IMR-90 (cell line): ENCODE measurements at regions not wholly inside any gene's neighbourhood (a gene's known extent, or its start where the extent isn't known, plus 50 kb on each side); places are given as distances from the start of the nearest gene placed in this dataset.

Source experiments
- ATAC-seq: fragments of 200-7000 bp; cut with Tn5 transposase; 2 replicates; pipeline ENCODE4 v1.9.1; 2020; ENCODE audit warnings: low read depth, mild to moderate bottlenecking, moderate library complexity
- BruUV-seq: library from RNA; stranded (reverse); fragments of 400-500 nt; replicated peaks from 2 replicates; lab custom pipeline; 2021; lab: Mats Ljungman, UMichigan
- CTCF ChIA-PET: fragments of 300-600 bp; formaldehyde crosslinking; extraction: SDS; loops from one replicate; lab custom pipeline; 2021; ENCODE audit warnings: antibody characterized with exemption; lab: Yijun Ruan, JAX
- POLR2A ChIA-PET: fragments of 300-600 bp; sonication (Branson Sonifier 250); formaldehyde crosslinking; loops from one replicate; lab custom pipeline; 2022; ENCODE audit warnings: antibody characterized with exemption; ENCODE audit not compliant: unreplicated experiment; lab: Charles Lee
- DNase-seq: peaks from one replicate; pipeline ENCODE4 v3.0.0; 2013
- H2AFZ ChIP-seq: replicated peaks from 2 replicates; pipeline ENCODE3; 2013; ENCODE audit warnings: low read length, mild to moderate bottlenecking; ENCODE audit not compliant: poor library complexity
- H2AK5ac ChIP-seq: 2 replicates; pipeline ENCODE4 v1.6.1; 2013; ENCODE audit warnings: low read depth, low read length, inconsistent platforms
- H2AK9ac ChIP-seq: replicated peaks from 2 replicates; pipeline ENCODE3; 2013; ENCODE audit warnings: mild to moderate bottlenecking, low read depth, low read length, moderate library complexity; ENCODE audit not compliant: poor library complexity
- H2BK120ac ChIP-seq: 2 replicates; pipeline ENCODE4 v1.6.1; 2013; ENCODE audit warnings: low read depth, low read length, inconsistent platforms
- H2BK15ac ChIP-seq: 3 replicates; pipeline ENCODE4 v1.6.1; 2013; ENCODE audit warnings: low read depth, low read length, inconsistent platforms
- H2BK20ac ChIP-seq: 2 replicates; pipeline ENCODE4 v1.6.1; 2013; ENCODE audit warnings: low read depth, mild to moderate bottlenecking, inconsistent platforms, low read length, moderate library complexity
- H2BK5ac ChIP-seq: 2 replicates; pipeline ENCODE4 v1.6.1; 2013; ENCODE audit warnings: mild to moderate bottlenecking, low read depth, low read length, inconsistent platforms; ENCODE audit not compliant: poor library complexity, severe bottlenecking
- H3K14ac ChIP-seq: replicated peaks from 2 replicates; pipeline ENCODE4 v1.6.1; 2013; ENCODE audit warnings: low read depth, low read length, inconsistent platforms
- H3K18ac ChIP-seq: 2 replicates; pipeline ENCODE4 v1.6.1; 2013; ENCODE audit warnings: low read depth, low read length, control low read depth
- H3K23ac ChIP-seq: 2 replicates; pipeline ENCODE4 v1.6.1; 2013; ENCODE audit warnings: low read depth, low read length, inconsistent platforms
- H3K27ac ChIP-seq: 2 replicates; pipeline ENCODE4 v1.5.1; 2013; ENCODE audit warnings: mild to moderate bottlenecking, control low read depth, low read length; ENCODE audit not compliant: insufficient read depth
- H3K27me3 ChIP-seq: 2 replicates; pipeline ENCODE4 v1.6.1; 2013; ENCODE audit warnings: low read length; ENCODE audit not compliant: control insufficient read depth, insufficient read depth
- H3K36me3 ChIP-seq: 2 replicates; pipeline ENCODE4 v1.6.1; 2013; ENCODE audit warnings: low read length, mixed read lengths; ENCODE audit not compliant: control insufficient read depth, insufficient read depth
- H3K4ac ChIP-seq: 2 replicates; pipeline ENCODE4 v1.6.1; 2013; ENCODE audit warnings: low read depth, low read length, inconsistent platforms
- H3K4me1 ChIP-seq: 2 replicates; pipeline ENCODE4 v1.6.1; 2013; ENCODE audit warnings: low read length, mixed read lengths; ENCODE audit not compliant: control insufficient read depth, insufficient read depth
- H3K4me2 ChIP-seq: 2 replicates; pipeline ENCODE4 v1.6.1; 2013; ENCODE audit warnings: low read depth, mild to moderate bottlenecking, control low read depth, low read length, moderate library complexity
- H3K4me3 ChIP-seq: 2 replicates; pipeline ENCODE4 v1.5.1; 2013; ENCODE audit warnings: low read depth, mild to moderate bottlenecking, control low read depth, low read length, moderate library complexity; ENCODE audit not compliant: insufficient read depth
- H3K56ac ChIP-seq: 2 replicates; pipeline ENCODE4 v1.6.1; 2013; ENCODE audit warnings: low read length, inconsistent platforms; ENCODE audit not compliant: insufficient read depth; ENCODE audit errors: extremely low read depth
- H3K79me1 ChIP-seq, 2 experiments: 2 replicates each; pipeline ENCODE4 v1.6.1; 2013; ENCODE audit warnings: low read length in 2 of 2, inconsistent platforms in 1 of 2, low read depth in 1 of 2
- H3K9ac ChIP-seq: 2 replicates; pipeline ENCODE4 v1.6.1; 2013; ENCODE audit warnings: low read depth, low read length, control low read depth
- H3K9me1 ChIP-seq: 2 replicates; pipeline ENCODE4 v1.6.1; 2013; ENCODE audit warnings: low read length, inconsistent platforms; ENCODE audit not compliant: insufficient read depth
- H3K9me3 ChIP-seq: 2 replicates; pipeline ENCODE4 v1.6.1; 2013; ENCODE audit warnings: low read length; ENCODE audit not compliant: control insufficient read depth, insufficient read depth
- H4K20me1 ChIP-seq: 2 replicates; pipeline ENCODE4 v1.6.1; 2013; ENCODE audit warnings: low read length, inconsistent platforms; ENCODE audit not compliant: insufficient read depth
- H4K5ac ChIP-seq: 2 replicates; pipeline ENCODE4 v1.6.1; 2013; ENCODE audit warnings: mild to moderate bottlenecking, low read depth, low read length, control low read depth
- H4K8ac ChIP-seq, 2 experiments: 2 replicates each; pipeline ENCODE4 v1.6.1; 2013; ENCODE audit warnings: low read depth in 2 of 2, low read length in 2 of 2, control low read depth in 1 of 2, inconsistent platforms in 1 of 2
- H4K91ac ChIP-seq: 2 replicates; pipeline ENCODE4 v1.6.1; 2013; ENCODE audit warnings: low read depth, low read length, inconsistent platforms; ENCODE audit not compliant: insufficient read depth
- BHLHE40 ChIP-seq: fragments of 150-350 bp; IDR thresholded peaks from 2 replicates; pipeline ENCODE4 v1.6.1; 2016; ENCODE audit warnings: mild to moderate bottlenecking, low read depth, low read length
- CEBPB ChIP-seq: IDR thresholded peaks from 2 replicates; pipeline ENCODE4 v1.6.1; 2012; ENCODE audit warnings: low read depth, low read length, improper control_type of control experiment
- CHD1 ChIP-seq: IDR thresholded peaks from 2 replicates; pipeline ENCODE4 v1.6.1; 2012; ENCODE audit warnings: low read depth, low read length, improper control_type of control experiment
- FOS ChIP-seq: fragments of 150-350 bp; IDR thresholded peaks from 2 replicates; pipeline ENCODE4 v1.6.1; 2016; ENCODE audit warnings: low read depth, low read length
- MAZ ChIP-seq: IDR thresholded peaks from 2 replicates; pipeline ENCODE4 v1.6.1; 2012; ENCODE audit warnings: low read depth, mild to moderate bottlenecking, low read length, improper control_type of control experiment, moderate library complexity, borderline replicate concordance
- POLR2A ChIP-seq: IDR thresholded peaks from 2 replicates; pipeline ENCODE4 v1.6.1; 2012; ENCODE audit warnings: mild to moderate bottlenecking, low read depth, low read length
- RAD21 ChIP-seq: IDR thresholded peaks from 2 replicates; pipeline ENCODE4 v1.6.1; 2012; ENCODE audit warnings: low read length, improper control_type of control experiment
- RCOR1 ChIP-seq: IDR thresholded peaks from 2 replicates; pipeline ENCODE4 v1.6.1; 2012; ENCODE audit warnings: mild to moderate bottlenecking, low read length, improper control_type of control experiment; ENCODE audit not compliant: insufficient replicate concordance
- RFX5 ChIP-seq: IDR thresholded peaks from 2 replicates; pipeline ENCODE4 v1.8.0; 2012; ENCODE audit warnings: low read depth, mild to moderate bottlenecking, low read length, moderate library complexity
- WGBS, 2 experiments: methylation state at CpG; one replicate each; pipeline versions ENCODE4 v1.1.5 to v1.1.7; 2013; ENCODE audit warnings: missing lambda C conversion rate in 2 of 2; ENCODE audit not compliant: insufficient read length in 1 of 2; ENCODE audit errors: extremely low coverage in 2 of 2; 5-methylcytosine and 5-hydroxymethylcytosine counted together
- dilution Hi-C: fragments of 300-500 bp; cut with HindIII; formaldehyde crosslinking; loops from one replicate; pipeline ENCODE4 v1.14.3; 2018; ENCODE audit warnings: low sequenced_read_pairs; ENCODE audit not compliant: unreplicated experiment
- in situ Hi-C: fragments of 300-500 bp; cut with MboI; formaldehyde crosslinking; loops from 3 replicates; pipeline ENCODE4 v1.14.3; 2019; ENCODE audit warnings: low sequenced_read_pairs, inconsistent platforms, mixed read lengths
- intact Hi-C: fragments of 100-400 bp; cut with micrococcal nuclease; formaldehyde crosslinking; loops from 2 replicates; pipeline ENCODE4 v1.10.0; 2022
- TF ChIP-seq, protein P1 (sequence below): conservative IDR thresholded peaks from 2 replicates; pipeline ENCODE4 v1.5.1; 2012; ENCODE audit warnings: mild to moderate bottlenecking, low read depth, low read length, improper control_type of control experiment
- TF ChIP-seq, protein P2 (sequence below): fragments of 150-350 bp; IDR thresholded peaks from 2 replicates; pipeline ENCODE4 v1.6.1; 2017; ENCODE audit warnings: mild to moderate bottlenecking, antibody characterized with exemption, low read length, low read depth
- TF ChIP-seq, protein P3 (sequence below): fragments of 150-350 bp; IDR thresholded peaks from 2 replicates; pipeline ENCODE4 v1.6.1; 2016; ENCODE audit warnings: low read depth, mild to moderate bottlenecking, low read length, moderate library complexity, borderline replicate concordance

DNA sequence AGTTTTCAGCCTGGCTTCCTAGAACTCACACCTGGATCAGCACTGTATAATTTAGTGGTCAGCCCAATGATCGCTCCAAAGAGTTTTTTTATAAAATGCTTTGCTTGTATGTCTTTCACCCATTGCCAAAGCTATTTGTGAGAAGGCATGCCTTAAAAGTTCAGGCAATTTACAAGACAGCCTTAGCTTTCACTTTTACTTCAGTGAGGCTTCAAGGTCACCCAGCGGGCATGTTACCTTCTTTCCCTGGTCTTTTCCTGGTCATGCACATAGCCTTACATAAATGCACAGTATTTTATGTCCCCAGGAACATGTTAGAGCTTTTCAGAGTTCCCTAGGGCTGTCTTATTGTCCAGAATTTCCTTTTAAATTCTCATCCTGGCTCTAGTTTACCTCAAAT is 179.9 kb upstream of the TMEM72 start:
- Histone ChIP-seq H3K4me2 (peak overlapping the region; percentile 62), H3K4me1 (no peaks in the 10 kb centered on the region), H3K9me1 (no peaks in the 10 kb centered on the region), H3K9me3 (no peaks in the 10 kb centered on the region; the same call in 1 of the 2 replicates), H2BK120ac (no peak overlapping the region), H3K27ac (no peak overlapping the region), H4K5ac (no peak overlapping the region), H4K20me1 (no peaks in the 10 kb centered on the region), H3K4ac (no peak overlapping the region), H2BK5ac (no peak overlapping the region), H2BK20ac (no peak overlapping the region), H3K23ac (no peak overlapping the region), H2BK15ac (no peak overlapping the region), H2AK9ac (no peak overlapping the region), H4K91ac (no peak overlapping the region), H2AFZ (no peak overlapping the region), H3K36me3 (no peaks in the 10 kb centered on the region), H3K14ac (no peak overlapping the region), H3K18ac (no peak overlapping the region), H2AK5ac (no peak overlapping the region), H3K79me1 (no peaks in the 10 kb centered on the region), H3K27me3 (no peaks in the 10 kb centered on the region), H3K9ac (no peak overlapping the region), H3K56ac (no peak overlapping the region), H3K4me3 (no peak overlapping the region), H4K8ac (no peak overlapping the region)
- POLR2A ChIA-PET: no interaction called here
- intact Hi-C loops: loop anchor here (10.0 kb wide), 1 partner anchor 124 kb away; no protein-coding TSS in a partner anchor
- WGBS, 2 experiments: 60% methylated on average over 1 of the region's 2 CpGs; no CpG with 5 or more reads in 1 of the 2 experiments
- ATAC-seq (no peak), DNase-seq (no peak)
- in situ Hi-C loops: no loop called here
- no TSS peak for BruUV-seq
- dilution Hi-C loops: no loop called here
- CTCF ChIA-PET: interaction anchor here (0.9 to 1.4 kb wide), 3 partner anchors 10 to 237 kb away, joined by 3 read pairs; no protein-coding TSS in a partner anchor
- no peak for TF ChIP-seq CHD1
- no peak for TF ChIP-seq BHLHE40
- TF ChIP-seq RAD21: no peak
- TF ChIP-seq, protein P1, sequence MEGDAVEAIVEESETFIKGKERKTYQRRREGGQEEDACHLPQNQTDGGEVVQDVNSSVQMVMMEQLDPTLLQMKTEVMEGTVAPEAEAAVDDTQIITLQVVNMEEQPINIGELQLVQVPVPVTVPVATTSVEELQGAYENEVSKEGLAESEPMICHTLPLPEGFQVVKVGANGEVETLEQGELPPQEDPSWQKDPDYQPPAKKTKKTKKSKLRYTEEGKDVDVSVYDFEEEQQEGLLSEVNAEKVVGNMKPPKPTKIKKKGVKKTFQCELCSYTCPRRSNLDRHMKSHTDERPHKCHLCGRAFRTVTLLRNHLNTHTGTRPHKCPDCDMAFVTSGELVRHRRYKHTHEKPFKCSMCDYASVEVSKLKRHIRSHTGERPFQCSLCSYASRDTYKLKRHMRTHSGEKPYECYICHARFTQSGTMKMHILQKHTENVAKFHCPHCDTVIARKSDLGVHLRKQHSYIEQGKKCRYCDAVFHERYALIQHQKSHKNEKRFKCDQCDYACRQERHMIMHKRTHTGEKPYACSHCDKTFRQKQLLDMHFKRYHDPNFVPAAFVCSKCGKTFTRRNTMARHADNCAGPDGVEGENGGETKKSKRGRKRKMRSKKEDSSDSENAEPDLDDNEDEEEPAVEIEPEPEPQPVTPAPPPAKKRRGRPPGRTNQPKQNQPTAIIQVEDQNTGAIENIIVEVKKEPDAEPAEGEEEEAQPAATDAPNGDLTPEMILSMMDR: no peak
- TF ChIP-seq, protein P2, sequence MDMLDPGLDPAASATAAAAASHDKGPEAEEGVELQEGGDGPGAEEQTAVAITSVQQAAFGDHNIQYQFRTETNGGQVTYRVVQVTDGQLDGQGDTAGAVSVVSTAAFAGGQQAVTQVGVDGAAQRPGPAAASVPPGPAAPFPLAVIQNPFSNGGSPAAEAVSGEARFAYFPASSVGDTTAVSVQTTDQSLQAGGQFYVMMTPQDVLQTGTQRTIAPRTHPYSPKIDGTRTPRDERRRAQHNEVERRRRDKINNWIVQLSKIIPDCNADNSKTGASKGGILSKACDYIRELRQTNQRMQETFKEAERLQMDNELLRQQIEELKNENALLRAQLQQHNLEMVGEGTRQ: no peak
- no peak for TF ChIP-seq POLR2A
- TF ChIP-seq, protein P3, sequence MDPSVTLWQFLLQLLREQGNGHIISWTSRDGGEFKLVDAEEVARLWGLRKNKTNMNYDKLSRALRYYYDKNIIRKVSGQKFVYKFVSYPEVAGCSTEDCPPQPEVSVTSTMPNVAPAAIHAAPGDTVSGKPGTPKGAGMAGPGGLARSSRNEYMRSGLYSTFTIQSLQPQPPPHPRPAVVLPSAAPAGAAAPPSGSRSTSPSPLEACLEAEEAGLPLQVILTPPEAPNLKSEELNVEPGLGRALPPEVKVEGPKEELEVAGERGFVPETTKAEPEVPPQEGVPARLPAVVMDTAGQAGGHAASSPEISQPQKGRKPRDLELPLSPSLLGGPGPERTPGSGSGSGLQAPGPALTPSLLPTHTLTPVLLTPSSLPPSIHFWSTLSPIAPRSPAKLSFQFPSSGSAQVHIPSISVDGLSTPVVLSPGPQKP: no peak
- TF ChIP-seq FOS: no peak
- TF ChIP-seq CEBPB: no peak
- no peak for TF ChIP-seq MAZ
- no peak for TF ChIP-seq RCOR1
- TF ChIP-seq RFX5: no peak
